ENCODE measurements at regions not wholly inside any gene's neighbourhood (a gene's known extent, or its start where the extent isn't known, plus 50 kb on each side); places are given as distances from the start of the nearest gene placed in this dataset.

DNA sequence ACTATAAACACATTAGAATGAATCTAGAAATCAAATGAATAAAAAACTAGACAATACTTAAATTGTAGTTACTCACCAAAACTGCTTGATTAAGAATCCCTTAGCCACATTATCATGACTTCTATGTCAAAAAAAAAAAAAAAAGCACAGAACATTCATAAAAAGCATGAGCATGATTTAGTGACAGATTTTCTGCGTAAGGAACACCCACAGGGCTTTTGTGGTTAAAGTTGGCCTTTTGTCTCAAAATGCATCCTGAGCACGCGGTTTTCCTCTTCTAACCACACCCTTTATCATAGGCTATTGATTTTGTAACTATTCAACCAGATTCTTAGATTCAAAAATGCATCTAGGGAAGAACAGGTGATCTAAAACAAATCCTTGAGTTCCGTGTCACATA, 334.0 kb upstream of the NR2F2 start:
- DNase-seq (ENCODE audit: low read depth in 2 of 2): no peak

DNA sequence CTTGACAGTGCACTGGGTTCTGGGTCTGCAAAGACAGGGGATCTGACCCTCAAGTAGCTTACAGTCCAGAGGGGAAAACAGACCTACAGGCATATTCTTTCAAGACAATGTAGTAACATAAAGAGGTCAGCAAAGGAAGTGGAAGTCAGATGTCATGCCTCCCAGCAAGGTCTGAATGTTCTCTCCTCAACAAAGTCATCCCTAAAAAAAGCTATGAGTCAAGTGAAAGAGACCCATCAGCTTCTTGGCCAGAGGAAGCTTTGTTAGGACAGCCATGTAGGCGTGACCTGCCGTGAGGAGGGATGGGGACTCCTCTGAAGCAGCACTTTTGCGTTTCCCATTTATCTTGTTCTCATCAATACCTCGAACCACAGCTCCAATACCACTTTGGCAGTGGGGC, 331.6 kb upstream of the NR2F2 start:
- DNase-seq (ENCODE audit: low read depth in 2 of 2): no peak

DNA sequence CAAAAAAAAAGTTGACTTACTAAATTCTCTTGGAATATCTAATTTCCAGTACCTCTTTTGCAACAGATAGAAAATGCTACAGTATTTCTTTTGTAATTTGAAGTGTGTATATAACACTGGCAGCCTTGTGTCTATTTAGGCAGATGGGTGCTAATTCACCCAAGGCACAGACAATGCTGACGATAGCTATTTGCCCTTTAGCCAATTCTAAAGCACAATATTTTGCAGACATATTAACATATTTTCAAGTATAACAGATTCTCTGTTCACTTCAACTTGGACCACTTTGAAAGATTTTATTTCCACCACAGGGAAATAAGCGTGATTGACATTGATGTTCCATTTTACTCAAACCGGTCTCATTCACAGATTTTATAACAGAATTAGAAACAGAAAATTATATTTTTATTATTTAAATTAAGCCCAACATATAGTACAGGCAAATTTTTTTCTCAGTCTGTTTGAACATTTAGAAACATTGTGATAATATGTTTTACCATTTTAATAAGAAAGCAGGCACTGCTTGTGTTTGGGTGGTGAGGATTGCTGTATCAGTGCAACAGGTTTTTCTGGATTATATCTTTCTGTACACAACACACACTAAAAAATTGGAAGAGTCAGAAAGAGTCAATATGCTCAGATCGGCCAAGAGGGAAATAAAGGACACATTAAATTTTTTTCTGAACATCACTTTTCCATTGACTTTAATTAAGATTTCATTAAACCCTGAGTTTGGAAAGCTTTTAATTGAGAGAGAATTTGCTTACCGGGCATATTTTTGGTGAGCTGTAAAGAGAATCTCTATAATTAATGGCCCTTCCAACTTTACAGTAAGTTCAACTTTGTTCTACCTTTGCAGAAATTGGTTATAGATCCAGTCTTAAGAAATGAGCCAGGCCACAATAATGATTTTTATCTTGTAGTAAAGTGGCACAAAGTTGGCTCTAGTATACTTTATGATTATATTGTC, 327.3 kb upstream of the NR2F2 start:
- DNase-seq (ENCODE audit: low read depth in 2 of 2): no peak

DNA sequence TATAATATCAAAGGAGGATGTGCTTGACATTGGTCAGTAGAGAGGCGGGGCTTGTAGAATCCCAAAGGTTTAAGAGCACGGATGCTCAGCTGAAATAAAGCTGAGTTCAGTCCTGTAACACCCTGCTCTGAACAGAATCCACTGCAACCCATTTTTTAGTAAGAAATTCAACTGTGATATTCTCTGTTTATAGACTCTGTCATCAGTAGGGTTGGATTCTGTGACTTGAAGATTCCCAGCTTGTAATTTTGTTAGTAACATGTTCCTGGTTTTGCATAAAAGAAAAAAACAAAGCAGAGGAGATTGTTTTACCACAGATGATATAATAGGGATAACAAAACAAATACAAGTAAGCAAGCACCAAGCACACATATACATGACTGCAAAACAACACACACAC, 324.6 kb upstream of the NR2F2 start:
- DNase-seq (ENCODE audit: low read depth in 2 of 2): no peak

DNA sequence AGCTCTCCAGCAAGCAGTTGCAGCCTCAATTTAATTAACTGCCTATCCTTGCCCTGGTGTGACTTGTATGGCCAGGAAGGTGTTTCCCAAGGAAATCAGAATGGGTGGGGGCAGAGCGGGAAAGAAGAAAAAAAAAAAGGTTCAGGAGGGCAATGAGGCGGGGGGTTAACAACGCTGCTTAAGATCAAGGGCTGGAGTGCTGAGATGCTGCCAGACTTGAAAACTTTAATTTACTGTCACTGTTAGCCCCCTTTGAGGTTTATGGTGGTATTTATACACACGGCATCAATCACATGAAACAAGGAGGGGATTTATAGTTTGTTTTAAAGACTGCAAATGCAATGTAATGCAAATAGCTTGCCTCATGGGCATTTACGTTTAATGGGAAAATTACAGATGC, 319.4 kb upstream of the NR2F2 start:
- DNase-seq (ENCODE audit: low read depth in 2 of 2): no peak

DNA sequence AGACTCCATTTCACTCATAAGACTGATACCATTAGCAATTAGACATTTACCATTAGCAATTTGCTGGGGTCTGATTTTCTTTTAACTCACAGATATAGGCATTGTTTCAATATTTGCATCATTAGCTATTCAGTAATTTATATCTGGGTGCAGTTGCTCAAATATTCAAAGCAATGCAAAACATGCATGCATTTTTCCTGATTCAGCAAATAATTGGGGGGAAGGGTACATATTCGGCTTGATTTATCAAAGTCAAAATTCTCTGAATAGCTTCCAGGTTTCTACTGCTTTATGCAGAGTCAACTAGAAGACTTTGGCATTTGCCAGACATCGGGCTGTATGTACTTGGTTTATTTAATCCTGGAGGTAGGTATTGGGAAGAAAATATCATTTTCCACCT, 315.6 kb upstream of the NR2F2 start:
- no peak for DNase-seq (ENCODE audit: low read depth in 2 of 2)

DNA sequence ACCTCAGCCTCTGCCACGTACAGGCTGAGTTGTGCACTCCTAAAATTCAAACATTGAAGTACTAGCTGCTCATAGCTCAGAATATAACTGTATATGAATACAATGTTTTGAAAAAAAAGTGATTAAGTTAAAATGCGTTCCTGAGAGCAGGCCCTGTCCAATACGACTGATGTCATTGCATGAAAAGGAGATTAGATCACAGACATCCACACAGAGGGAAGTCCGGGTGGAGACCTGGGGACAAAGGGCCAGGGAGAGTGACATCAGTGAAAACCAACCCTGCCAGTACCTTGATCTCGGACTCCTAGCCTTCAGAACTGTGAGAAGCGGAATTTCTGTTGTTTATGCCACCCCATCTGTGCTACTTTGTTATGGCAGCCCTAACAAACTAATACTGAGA, 311.4 kb upstream of the NR2F2 start:
- DNase-seq (ENCODE audit: low read depth in 2 of 2): no peak

DNA sequence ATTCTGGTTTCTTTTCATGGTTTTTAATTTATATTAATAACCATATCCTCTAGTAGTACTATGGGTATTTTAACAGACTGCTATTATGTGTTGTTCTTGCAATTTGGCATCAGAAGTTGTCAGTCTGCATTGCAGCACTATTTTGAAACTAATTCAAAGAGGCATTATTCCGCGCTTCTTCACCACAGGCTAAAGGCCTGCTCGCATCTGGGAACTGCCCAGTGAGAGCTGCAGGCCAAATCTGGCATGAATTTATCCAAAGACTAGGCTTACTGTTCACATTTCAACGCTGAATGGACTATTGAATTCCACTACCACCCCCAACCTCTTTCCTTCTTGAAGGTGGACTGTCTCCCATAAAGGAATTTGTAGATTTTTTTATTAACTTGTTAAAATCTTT, 310.4 kb upstream of the NR2F2 start:
- no peak for DNase-seq (ENCODE audit: low read depth in 2 of 2)

DNA sequence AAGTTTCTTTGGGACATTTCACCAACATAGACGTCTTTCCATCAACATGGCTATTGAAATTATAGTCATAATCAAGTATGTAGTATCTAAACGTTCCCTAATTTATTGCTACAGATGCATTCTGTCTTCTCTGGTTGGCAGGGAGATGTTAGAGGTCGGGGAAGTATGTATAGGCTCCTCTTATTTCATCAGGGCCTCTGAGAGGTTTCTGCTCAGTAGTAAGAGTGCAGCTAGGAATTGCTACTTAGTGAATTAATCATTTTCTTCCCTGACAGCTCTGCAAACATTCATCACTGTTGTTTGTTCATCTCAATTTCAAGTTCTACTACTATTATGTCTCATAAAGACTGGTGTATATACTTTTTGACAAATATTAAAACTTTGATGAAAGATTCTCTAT, 309.7 kb upstream of the NR2F2 start:
- no peak for DNase-seq (ENCODE audit: low read depth in 2 of 2)

DNA sequence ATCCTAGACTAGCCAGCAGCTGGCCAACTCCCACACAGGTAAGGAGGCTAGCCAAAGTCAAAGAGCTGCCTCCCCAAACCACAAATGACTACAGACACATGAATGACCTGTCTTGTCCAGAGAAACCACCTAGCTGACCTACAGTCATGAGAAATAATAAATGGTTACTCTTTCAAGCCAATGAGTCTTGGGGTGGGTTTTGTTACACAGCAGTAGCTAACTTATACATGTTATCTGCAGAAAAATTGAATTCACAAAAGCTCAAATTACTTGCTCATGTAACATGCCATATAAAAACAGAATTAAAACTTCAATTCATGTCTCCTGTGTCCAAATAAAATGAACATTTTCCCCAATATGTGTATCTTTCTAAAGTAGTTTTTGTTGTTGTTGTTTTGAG, 307.4 kb upstream of the NR2F2 start:
- DNase-seq (ENCODE audit: low read depth in 2 of 2): no peak

DNA sequence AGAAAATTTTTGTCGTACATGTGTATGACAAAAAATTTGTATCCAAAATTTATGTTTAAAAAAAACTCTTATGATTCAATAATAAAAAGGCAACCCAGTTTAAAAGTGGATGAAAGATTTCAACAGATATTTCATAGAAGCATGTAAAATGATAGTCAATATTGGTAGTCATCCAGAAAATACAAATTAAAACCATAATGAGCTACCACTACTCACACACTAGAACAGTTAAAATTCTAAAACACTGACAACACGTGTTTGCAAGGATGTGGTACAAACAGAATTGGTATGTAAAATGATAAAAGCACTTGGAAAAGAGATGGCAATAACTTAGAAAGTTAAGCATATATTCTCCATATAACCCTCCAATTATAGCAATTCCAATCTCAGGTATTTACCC, 303.0 kb upstream of the NR2F2 start:
- DNase-seq (ENCODE audit: low read depth in 2 of 2): peak in 1 of 2 experiments; percentile 18

DNA sequence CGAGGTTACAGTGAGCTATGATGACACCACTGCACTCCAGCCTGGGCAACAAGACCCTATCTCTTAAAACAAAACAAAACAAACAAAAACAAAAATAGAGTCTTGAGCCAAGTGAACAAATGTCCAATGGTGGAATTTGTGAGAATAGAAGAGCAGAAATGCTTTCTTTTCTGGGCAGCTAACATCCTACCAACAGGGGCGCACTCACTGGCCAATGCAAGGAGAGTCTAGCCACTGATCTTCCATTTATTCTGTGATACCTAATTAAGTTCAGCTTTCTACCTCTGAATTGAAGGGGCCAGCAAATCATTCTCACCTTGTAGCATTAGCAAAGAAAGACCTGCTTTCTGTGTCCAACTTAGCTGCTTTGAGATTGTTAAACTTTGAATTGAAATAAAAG, 301.9 kb upstream of the NR2F2 start:
- no peak for DNase-seq (ENCODE audit: low read depth in 2 of 2)

DNA sequence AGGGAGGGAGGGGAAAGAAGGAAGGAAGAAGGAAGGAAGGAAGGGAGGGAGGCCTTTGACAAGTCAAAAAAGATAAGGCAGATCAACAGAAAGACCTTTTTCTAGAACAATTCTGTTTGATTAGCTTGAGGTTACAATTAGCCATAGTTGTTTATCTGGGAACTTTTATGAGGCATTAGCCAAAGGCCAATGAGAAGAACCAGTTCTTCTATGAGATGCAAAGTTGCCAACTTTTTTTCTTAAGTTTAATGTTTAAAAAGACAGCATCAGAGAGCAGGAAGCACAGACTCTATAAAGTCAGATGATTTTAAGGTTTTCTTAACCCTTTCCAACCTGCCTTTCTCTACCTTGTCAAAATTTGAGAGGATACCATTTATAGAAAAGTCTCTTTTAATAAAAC, 301.3 kb upstream of the NR2F2 start:
- DNase-seq (ENCODE audit: low read depth in 2 of 2): no peak

DNA sequence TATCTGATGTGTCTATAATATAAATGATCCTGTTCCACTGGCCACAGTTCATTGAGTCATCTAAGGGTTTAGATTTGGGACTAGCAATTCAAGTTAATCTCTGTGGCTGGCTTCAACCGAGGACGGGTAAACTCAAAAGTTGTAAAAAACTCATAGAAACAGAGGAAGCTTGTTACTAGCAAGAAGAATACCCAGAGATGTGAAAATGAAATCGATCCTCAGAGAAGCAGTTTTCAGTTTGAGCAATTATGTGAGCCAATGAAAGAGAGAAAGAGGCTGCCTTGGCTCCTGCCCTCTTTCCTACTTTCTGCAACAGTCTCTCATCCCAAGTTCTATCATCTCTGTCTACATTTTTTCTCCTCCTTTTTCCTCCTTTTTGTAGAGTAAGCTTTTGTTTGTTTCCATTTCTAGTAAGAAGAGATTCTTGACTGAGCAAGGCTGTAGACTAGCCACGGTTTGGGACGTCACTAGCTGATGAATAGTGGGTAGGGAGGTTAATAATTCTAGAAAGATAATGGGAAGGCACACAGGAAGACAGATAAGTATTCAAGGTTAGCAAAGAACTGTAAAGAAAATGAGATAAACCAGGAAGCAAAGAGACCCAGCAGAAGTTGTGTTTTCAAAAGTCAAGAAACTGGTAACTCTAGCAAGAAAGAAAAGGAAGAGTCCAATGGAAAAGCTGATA, 298.9 kb upstream of the NR2F2 start:
- no peak for DNase-seq (ENCODE audit: low read depth in 2 of 2)

DNA sequence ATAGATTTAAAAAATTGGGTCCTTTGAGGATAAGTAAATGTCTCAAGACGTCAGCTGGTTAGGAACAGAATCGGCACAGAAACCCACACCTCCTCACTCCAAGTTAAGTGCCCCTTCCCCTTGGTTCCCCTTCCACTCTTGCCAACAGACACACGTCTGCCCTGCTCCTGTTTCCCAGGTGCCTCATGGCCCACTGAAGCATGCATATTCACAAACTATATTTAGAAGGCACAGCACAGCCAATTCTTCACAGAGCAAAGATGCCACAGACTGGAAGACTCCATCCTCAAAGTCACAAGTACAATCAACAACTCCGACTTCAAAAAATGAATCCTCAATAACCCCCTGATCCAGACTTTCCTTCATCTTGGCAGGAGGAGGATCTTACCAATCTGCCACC, 295.4 kb upstream of the NR2F2 start:
- no peak for DNase-seq (ENCODE audit: low read depth in 2 of 2)

DNA sequence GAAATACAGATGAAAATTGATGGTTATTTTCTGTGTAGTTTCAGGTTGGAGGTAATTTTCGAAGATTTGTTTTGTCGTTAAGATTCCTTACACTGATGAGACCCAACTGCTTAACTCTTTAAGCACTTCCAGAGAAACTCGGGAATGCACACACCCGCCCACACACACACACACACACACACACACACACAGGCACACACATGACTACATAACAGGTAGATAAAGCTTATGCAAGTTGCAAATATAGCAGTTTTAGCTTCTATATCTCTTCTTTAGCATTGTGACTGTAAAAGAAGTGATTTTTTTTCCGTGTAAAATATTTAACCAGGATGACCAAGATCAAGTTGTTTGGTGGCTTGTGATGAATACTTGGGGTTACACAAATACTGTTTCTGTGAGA, 294.9 kb upstream of the NR2F2 start:
- no peak for DNase-seq (ENCODE audit: low read depth in 2 of 2)

DNA sequence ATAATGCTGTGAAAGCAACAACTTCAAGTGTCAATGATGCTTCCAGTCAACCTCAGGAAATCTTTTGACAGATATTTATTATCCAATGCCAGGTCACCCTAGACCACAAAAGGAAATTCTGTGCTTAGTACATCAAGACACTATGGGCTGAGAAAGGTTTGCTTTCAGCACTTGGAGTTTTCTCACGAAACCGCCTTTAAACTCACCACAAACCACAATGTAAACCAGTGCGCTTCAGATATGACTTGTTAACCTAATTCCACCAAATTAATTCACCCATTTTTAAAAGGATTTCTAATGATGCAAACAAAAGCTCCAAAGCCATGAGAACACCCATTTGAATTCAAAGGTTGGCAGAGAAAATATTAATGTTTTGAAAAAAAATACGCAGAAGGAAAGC, 292.9 kb upstream of the NR2F2 start:
- no peak for DNase-seq (ENCODE audit: low read depth in 2 of 2)

DNA sequence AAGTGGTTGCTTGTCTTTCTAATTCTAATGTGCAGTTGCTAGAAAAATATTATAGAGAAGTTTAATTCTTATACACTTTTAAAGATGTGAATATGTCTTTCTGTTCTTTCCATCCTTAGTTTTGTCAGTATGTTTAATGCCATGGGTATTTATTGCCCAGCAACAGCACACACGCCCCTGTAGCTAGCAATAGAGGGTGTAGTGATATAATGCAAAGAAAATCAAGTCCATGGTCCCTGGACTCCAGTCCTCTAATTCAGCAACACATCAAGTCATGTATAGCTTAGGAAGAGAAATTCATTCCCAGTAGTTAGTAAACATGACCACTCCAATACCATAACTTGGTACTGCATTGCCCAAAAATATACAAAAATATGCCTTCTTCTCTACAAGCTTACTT, 292.4 kb upstream of the NR2F2 start:
- no peak for DNase-seq (ENCODE audit: low read depth in 2 of 2)

DNA sequence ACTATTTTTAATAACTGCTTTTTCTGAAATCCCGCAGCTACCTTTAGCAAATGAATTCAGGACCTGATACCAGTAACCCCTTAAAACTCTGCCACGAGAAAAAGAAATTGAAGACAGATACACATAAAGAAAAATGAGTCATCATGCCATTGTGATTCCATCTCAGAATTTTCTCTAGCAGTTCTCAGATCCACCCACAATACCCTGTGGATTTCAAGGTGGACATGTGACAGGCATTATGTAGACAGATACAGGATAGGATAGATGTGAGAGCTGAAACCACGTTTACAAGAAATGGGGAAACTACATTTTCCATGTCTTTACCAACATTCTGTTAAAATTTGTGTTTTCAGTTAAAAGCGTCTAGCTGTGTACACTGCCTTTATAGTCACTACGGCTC, 291.9 kb upstream of the NR2F2 start:
- no peak for DNase-seq (ENCODE audit: low read depth in 2 of 2)

DNA sequence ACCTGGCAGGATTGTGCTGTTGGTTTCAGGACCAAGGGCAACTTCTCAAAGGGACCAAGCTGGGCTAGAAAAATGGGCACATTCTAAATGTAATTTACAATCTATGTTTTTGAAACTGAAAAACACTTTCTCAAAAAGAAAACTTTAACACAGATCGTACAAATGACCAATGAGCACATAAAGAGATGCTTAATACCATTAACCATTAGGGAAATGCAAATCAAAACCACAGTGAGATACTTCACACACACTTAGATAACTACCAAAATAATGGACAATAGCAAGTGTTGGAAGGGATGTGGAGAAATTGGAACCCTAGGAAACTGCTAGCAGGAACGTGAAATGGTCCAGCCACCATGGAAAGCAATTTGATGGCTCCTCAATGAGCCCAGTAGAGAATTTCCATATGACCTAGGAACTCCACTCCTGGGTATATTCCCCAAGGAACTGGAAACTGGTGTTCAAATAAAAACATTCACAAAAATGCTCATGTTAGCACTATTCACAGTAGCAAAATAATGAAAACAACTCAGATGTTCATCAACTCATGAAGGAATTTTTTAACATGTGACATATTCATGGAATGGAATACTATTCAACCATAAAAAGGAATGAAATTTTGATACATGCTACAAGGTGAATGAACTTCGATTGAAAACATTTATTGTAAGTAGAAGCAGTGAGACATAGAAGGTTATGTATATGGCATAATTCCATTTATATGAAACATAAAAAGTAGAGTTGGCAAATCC, 288.3 kb upstream of the NR2F2 start:
- DNase-seq (ENCODE audit: low read depth in 2 of 2): no peak

DNA sequence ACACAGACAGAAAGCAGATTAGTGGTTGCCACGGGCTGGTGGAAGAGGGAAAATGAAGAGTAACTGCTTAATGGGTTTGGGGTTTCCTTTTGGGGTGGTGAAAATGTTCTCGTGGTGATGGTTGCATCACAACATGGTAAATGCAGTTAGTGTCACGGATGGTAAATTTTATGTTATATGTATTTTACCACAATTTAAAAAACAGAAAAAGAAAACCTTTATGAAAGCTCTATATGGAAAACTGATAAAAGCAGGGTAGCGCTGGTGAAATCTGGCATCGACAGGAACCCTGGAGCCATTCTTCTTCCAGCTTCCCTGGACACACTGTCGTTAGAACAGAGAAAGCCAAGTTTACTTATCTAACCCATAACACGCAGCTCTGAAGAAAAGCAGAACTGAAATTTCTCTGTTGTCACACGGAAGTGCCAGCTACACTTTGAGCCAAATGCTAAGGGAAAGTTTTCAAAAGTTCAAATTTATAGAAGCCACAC, 287.7 kb upstream of the NR2F2 start:
- DNase-seq (ENCODE audit: low read depth in 2 of 2): no peak

DNA sequence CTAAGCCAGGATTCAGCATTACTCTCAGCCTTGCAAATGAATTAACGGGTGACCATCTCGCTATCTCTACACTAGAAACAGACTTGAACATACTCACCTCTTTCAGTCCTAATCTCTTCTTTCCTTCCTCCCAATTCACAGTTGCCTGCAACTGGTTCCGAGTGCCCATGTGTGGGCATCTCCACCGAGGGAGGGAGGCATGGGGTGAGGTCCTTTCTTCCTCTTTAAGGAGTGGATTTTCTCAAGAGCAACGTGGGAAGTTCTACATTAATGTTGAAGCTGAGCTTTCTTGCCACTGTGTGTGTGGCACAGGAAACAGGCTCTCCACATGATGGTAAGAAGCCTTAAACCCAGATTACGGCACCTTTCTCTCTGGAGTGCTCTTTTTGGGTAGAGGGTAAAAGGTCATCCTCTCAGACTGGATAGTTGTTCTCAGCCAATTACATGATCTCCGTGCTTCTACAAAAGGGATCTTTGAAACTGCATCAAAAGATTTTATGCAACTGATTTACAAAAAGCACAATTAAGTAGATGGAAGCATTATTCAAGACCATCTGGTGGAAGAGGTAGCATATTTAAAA, 286.8 kb upstream of the NR2F2 start:
- no peak for DNase-seq (ENCODE audit: low read depth in 2 of 2)
